ENCODE measurements at regions not wholly inside any gene's neighbourhood (a gene's known extent, or its start where the extent isn't known, plus 50 kb on each side); places are given as distances from the start of the nearest gene placed in this dataset.

DNA sequence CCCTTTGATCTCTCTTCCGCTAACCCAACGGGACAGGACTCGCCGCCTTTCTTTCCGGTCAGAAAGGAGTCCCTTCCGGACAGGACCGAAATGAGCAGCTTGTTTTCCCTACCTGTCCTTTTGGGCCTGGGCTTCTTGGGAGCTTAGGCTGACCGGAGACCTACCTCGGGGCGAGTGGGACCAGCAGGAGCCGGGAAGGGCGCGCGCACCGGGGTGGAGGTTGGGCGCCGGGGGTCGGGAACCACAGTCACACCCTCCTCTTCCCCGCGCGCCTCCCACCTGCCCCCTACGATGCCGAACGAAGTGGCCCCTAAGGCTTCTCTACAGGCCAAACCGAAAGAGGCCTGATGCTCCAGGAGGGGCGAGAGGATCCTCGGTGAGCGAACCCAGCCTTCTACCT is 95.2 kb downstream of the PRKAB2 start (continued):
- no peak for TF ChIP-seq SIN3A (IDR thresholded peaks at IDR 0.05; ENCODE audit: borderline replicate concordance, low read depth, low read length)
- TF ChIP-seq TCF12 (IDR thresholded peaks at IDR 0.05) = no peak
- no peak for TF ChIP-seq MXI1 (IDR thresholded peaks at IDR 0.05; ENCODE audit: low read depth, low read length)
- no peak for TF ChIP-seq NRF1 (IDR thresholded peaks at IDR 0.05; ENCODE audit: low read depth, low read length)
- no peak for TF ChIP-seq CHD2 (IDR thresholded peaks at IDR 0.05; ENCODE audit: low read length, partially characterized antibody)
- TF ChIP-seq POLR2AphosphoS5 (IDR thresholded peaks at IDR 0.05; ENCODE audit: low read depth, low read length) = no peak

DNA sequence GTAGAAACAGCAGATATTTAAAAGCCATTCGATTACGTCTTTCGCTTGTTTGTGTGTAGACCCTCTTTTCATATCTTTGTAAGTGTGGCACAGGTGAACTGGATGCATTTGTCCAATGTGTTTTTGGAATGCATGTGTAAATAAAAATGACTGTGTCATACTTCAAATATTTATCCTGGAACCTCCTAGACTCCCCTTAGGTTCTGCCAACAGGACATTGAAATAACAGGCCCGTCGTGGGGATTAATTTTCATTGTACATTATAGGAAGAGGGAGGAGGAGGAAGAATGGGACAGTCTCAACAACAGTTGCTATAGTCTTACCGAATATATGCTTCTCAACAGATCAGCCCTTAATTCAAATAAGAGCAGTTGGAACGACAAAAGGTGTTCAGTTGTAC is 95.8 kb downstream of the PRKAB2 start:
- Histone ChIP-seq H3K4me3 (ENCODE audit: low read depth in 2 of 2, low read length in 1 of 2) (no peak overlapping the region), H3K27me3 (ENCODE audit: insufficient read depth) (peaks cover 67% of the 10 kb centered on the region), H3K79me2 (ENCODE audit: insufficient read depth) (no peaks in the 10 kb centered on the region), H3K4me1 (ENCODE audit: control insufficient read depth in 1 of 2, insufficient read depth in 2 of 2, low read depth in 1 of 2, low read length in 1 of 2) (peaks cover 0 to 5% of the 10 kb centered on the region in 2 experiments; a peak in 1 of 4 replicates), H3K36me3 (replicated peaks in 1 of 2; ENCODE audit: control insufficient read depth in 1 of 2, insufficient read depth in 2 of 2, low read length in 1 of 2) (no peaks in the 10 kb centered on the region), H3K9me2 (no peaks in the 10 kb centered on the region), H4K20me1 (ENCODE audit: insufficient read depth) (no peaks in the 10 kb centered on the region), H3F3A (replicated peaks; ENCODE audit: insufficient read depth) (no peaks in the 10 kb centered on the region), H3K9me3 (no peaks in the 10 kb centered on the region), H3K27ac (ENCODE audit: low read depth in 2 of 2, low read length in 1 of 2) (no peak overlapping the region), H2AFZ (ENCODE audit: low read depth) (no peak overlapping the region), H3K4me2 (no peak overlapping the region), H3K9ac (no peak overlapping the region)
- 32% methylated on average over 7 of the region's 7 CpGs for WGBS (ENCODE audit: low lambda C conversion rate)
- POLR2A ChIA-PET = no interaction called here
- TF ChIP-seq RCOR1 (IDR thresholded peaks at IDR 0.05; ENCODE audit: low read length) (no peak), RFX5 (IDR thresholded peaks at IDR 0.05; ENCODE audit: low read length) (no peak), RXRA (IDR thresholded peaks at IDR 0.05; ENCODE audit: borderline replicate concordance, low read depth) (no peak)
- no peak for DNase-seq
- CTCF ChIA-PET = no interaction called here

DNA sequence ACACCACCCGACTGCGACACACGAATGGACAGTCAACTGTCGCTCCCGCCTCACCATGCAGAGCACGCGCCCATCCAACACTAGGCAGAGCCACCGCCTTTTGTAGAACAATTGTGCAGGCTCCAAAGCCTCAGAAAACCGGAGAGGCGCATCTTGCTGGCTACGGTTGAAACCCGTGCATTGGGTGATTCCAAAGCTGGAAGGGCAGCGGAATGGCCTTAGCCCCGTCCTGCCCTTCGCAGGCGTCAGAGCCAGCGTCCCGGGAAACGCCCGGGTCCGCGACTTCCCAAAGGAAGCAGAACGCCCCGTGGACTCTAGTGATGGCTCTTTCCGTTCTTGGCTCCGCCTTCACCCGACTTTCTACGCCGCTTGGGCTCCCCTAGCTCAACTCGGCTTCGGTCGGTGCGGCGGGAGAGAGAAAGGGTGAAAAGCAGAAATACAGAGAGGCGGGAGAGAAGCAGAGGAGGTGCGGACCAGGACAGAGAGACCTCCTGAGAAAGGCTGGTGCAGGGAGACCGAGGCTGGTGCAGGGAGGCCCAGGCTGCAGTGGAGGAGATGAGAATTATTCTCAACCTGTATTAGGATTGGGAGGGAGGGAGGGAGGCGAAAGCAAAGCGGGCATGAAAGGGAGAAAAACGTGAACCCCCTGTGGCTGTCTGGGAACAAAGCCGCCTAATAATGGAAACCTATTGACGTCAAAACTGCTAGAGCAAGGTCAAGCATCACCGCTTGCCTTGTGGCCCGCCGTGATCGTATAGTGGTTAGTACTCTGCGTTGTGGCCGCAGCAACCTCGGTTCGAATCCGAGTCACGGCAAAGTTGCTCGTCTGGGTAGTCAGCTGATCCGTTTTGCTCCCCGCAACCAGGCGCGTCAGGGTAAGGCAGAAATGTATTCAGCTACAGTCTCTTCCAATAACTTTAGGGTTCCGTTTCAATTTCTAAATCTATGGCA is 99.5 kb downstream of the PRKAB2 start:
- H3K27me3 ChIP-seq (ENCODE audit: insufficient read depth) = peaks cover 30% of the 10 kb centered on the region
- WGBS (ENCODE audit: low lambda C conversion rate) = 13% methylated on average over 53 of the region's 58 CpGs
- POLR2A ChIA-PET = no interaction called here

More for the DNA sequence above, 99.5 kb downstream of the PRKAB2 start:
- Histone ChIP-seq H4K20me1 (ENCODE audit: insufficient read depth) (no peaks in the 10 kb centered on the region), H3K4me2 (peak overlapping the region; percentile 79), H3K4me1 (ENCODE audit: control insufficient read depth in 1 of 2, insufficient read depth in 2 of 2, low read depth in 1 of 2, low read length in 1 of 2) (peaks cover 0 to 5% of the 10 kb centered on the region in 2 experiments; a peak in 1 of 4 replicates), H3K27ac (ENCODE audit: low read depth in 2 of 2, low read length in 1 of 2) (no peak overlapping the region), H3K4me3 (ENCODE audit: low read depth in 2 of 2, low read length in 1 of 2) (peak overlapping the region; percentile 34 to 51; a peak in 3 of 4 replicates), H3K36me3 (replicated peaks in 1 of 2; ENCODE audit: control insufficient read depth in 1 of 2, insufficient read depth in 2 of 2, low read length in 1 of 2) (no peaks in the 10 kb centered on the region), H2AFZ (ENCODE audit: low read depth) (peak overlapping the region; percentile 41; the same call in 1 of the 2 replicates), H3K9ac (no peak overlapping the region), H3K79me2 (ENCODE audit: insufficient read depth) (no peaks in the 10 kb centered on the region), H3F3A (replicated peaks; ENCODE audit: insufficient read depth) (no peaks in the 10 kb centered on the region), H3K9me2 (no peaks in the 10 kb centered on the region), H3K9me3 (no peaks in the 10 kb centered on the region)
- TF ChIP-seq MEF2A (IDR thresholded peaks at IDR 0.05; ENCODE audit: borderline replicate concordance, low read depth) (no peak), EP300 (IDR thresholded peaks at IDR 0.05; ENCODE audit: borderline replicate concordance in 1 of 2, low read depth in 1 of 2, low read length in 1 of 2) (no peak), JUND (IDR thresholded peaks at IDR 0.05) (no peak), RAD21 (IDR thresholded peaks at IDR 0.05; ENCODE audit: low read length) (no peak), EZH2phosphoT487 (IDR thresholded peaks at IDR 0.05; ENCODE audit: borderline replicate concordance, low read depth) (no peak), SMC3 (IDR thresholded peaks at IDR 0.05; ENCODE audit: low read depth, low read length) (no peak), TCF12 (IDR thresholded peaks at IDR 0.05) (no peak), RCOR1 (IDR thresholded peaks at IDR 0.05; ENCODE audit: low read length) (no peak), GABPA (IDR thresholded peaks at IDR 0.05; ENCODE audit: low read depth) (no peak), TAF1 (IDR thresholded peaks at IDR 0.05; ENCODE audit: borderline replicate concordance, low read depth, low read length) (no peak), MXI1 (IDR thresholded peaks at IDR 0.05; ENCODE audit: low read depth, low read length) (no peak), CHD2 (IDR thresholded peaks at IDR 0.05; ENCODE audit: low read length, partially characterized antibody) (no peak), RXRA (IDR thresholded peaks at IDR 0.05; ENCODE audit: borderline replicate concordance, low read depth) (no peak)
- TF ChIP-seq, protein P1, sequence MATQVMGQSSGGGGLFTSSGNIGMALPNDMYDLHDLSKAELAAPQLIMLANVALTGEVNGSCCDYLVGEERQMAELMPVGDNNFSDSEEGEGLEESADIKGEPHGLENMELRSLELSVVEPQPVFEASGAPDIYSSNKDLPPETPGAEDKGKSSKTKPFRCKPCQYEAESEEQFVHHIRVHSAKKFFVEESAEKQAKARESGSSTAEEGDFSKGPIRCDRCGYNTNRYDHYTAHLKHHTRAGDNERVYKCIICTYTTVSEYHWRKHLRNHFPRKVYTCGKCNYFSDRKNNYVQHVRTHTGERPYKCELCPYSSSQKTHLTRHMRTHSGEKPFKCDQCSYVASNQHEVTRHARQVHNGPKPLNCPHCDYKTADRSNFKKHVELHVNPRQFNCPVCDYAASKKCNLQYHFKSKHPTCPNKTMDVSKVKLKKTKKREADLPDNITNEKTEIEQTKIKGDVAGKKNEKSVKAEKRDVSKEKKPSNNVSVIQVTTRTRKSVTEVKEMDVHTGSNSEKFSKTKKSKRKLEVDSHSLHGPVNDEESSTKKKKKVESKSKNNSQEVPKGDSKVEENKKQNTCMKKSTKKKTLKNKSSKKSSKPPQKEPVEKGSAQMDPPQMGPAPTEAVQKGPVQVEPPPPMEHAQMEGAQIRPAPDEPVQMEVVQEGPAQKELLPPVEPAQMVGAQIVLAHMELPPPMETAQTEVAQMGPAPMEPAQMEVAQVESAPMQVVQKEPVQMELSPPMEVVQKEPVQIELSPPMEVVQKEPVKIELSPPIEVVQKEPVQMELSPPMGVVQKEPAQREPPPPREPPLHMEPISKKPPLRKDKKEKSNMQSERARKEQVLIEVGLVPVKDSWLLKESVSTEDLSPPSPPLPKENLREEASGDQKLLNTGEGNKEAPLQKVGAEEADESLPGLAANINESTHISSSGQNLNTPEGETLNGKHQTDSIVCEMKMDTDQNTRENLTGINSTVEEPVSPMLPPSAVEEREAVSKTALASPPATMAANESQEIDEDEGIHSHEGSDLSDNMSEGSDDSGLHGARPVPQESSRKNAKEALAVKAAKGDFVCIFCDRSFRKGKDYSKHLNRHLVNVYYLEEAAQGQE (IDR thresholded peaks at IDR 0.05; ENCODE audit: low read depth, low read length) = no peak
- TF ChIP-seq, protein P2, sequence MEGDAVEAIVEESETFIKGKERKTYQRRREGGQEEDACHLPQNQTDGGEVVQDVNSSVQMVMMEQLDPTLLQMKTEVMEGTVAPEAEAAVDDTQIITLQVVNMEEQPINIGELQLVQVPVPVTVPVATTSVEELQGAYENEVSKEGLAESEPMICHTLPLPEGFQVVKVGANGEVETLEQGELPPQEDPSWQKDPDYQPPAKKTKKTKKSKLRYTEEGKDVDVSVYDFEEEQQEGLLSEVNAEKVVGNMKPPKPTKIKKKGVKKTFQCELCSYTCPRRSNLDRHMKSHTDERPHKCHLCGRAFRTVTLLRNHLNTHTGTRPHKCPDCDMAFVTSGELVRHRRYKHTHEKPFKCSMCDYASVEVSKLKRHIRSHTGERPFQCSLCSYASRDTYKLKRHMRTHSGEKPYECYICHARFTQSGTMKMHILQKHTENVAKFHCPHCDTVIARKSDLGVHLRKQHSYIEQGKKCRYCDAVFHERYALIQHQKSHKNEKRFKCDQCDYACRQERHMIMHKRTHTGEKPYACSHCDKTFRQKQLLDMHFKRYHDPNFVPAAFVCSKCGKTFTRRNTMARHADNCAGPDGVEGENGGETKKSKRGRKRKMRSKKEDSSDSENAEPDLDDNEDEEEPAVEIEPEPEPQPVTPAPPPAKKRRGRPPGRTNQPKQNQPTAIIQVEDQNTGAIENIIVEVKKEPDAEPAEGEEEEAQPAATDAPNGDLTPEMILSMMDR (IDR thresholded peaks at IDR 0.05) = no peak
- CTCF ChIA-PET = no interaction called here
- peak; percentile 37 for DNase-seq

All from SK-N-SH (cell line).